ENCODE measurements at regions not wholly inside any gene's neighbourhood (a gene's known extent, or its start where the extent isn't known, plus 50 kb on each side); places are given as distances from the start of the nearest gene placed in this dataset.

DNA sequence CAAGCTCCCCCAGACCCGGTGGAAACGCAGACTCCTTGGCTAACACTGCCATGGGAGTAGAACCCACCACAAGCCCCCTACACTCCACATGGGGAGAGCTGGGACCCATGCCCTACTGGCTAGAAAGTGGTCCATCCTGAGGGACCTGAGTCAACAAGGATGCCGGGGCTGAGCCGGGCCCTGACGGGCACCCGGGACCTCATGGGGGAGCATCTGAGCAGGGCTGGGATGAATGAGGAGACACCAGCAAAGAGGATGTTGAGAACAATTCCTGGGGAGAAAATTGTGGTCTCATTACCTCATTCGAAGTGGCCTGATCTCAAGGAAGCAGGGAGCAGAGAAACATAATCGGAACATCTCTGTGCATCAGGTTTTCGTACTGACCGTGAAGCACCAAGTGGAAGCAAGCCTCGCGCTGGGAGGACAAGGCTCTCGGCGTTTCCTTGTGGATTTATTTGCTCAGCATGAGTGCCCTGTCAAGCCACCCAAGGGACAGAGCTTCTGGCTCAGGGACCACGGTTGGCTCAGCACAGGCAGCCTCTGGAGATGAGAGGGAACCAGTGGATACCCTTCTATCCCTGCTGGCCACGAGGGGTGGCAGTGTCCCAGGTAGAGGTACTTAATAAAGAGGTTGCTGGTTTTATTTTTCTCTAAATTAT is 132.2 kb upstream of the FAM20C start:
- TF ChIP-seq, protein P1, sequence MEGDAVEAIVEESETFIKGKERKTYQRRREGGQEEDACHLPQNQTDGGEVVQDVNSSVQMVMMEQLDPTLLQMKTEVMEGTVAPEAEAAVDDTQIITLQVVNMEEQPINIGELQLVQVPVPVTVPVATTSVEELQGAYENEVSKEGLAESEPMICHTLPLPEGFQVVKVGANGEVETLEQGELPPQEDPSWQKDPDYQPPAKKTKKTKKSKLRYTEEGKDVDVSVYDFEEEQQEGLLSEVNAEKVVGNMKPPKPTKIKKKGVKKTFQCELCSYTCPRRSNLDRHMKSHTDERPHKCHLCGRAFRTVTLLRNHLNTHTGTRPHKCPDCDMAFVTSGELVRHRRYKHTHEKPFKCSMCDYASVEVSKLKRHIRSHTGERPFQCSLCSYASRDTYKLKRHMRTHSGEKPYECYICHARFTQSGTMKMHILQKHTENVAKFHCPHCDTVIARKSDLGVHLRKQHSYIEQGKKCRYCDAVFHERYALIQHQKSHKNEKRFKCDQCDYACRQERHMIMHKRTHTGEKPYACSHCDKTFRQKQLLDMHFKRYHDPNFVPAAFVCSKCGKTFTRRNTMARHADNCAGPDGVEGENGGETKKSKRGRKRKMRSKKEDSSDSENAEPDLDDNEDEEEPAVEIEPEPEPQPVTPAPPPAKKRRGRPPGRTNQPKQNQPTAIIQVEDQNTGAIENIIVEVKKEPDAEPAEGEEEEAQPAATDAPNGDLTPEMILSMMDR (IDR thresholded peaks at IDR 0.05; ENCODE audit: low read depth, low read length) = no peak
- TF ChIP-seq MYC (IDR thresholded peaks at IDR 0.05; ENCODE audit: low read depth, low read length) (no peak), POLR2A (IDR thresholded peaks at IDR 0.05; ENCODE audit: extremely low read depth, insufficient read length) (no peak)
- TF ChIP-seq, protein P2, sequence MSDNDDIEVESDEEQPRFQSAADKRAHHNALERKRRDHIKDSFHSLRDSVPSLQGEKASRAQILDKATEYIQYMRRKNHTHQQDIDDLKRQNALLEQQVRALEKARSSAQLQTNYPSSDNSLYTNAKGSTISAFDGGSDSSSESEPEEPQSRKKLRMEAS (IDR thresholded peaks at IDR 0.05; ENCODE audit: low read depth, low read length) = no peak
- no peak overlapping the region for H3K4me3 ChIP-seq (ENCODE audit: low read depth, low read length)
- no peak for DNase-seq (ENCODE audit: low read depth)

DNA sequence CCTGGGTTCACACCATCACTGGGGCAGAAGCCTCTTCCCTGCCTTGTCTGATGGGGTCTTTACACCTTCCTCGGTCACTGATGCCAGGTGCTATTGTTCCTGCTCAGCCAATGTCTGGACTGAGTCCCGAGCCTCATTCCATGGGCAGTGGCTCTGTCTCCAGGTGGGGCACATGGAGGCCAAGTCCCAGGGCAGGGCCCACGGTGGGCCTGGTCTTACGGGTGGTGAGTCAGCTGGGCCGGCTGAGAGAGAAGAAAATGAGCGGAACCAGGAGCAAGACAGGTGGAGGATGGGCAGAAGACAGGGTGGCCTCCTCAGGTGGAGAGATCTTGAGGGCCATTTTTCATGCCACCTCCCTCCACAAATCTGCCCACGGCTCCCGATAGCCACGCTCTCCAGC is 131.7 kb upstream of the FAM20C start:
- no peak for DNase-seq (ENCODE audit: low read depth)
- no peak overlapping the region for H3K4me3 ChIP-seq (ENCODE audit: low read depth, low read length)
- TF ChIP-seq, protein P1 (IDR thresholded peaks at IDR 0.05; ENCODE audit: low read depth, low read length) = no peak
- TF ChIP-seq, protein P2 (IDR thresholded peaks at IDR 0.05; ENCODE audit: low read depth, low read length) = no peak
- TF ChIP-seq POLR2A (IDR thresholded peaks at IDR 0.05; ENCODE audit: extremely low read depth, insufficient read length) = no peak
- TF ChIP-seq MYC (IDR thresholded peaks at IDR 0.05; ENCODE audit: low read depth, low read length) = no peak

DNA sequence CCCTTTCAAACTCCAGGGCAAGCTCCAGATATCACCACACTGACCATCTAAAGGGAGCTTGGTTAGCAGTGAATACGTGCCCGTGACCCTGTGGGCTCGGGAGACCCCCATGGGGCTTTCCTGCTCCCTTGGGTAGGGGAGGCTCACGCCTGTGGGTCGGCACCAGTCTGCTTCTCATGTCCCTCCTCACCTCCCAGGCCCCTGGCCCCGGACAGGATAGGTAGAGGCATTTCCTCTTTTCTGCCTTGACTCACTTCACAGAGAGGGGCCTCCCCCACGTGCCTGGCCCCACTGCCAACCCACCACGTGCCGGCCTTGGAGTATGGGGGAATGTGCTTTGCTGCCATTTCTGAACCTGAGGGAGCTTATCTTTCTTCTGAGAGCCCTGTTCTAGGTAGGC is 131.3 kb upstream of the FAM20C start:
- TF ChIP-seq MYC (IDR thresholded peaks at IDR 0.05; ENCODE audit: low read depth, low read length) (peak; percentile 88), POLR2A (IDR thresholded peaks at IDR 0.05; ENCODE audit: extremely low read depth, insufficient read length) (no peak)
- TF ChIP-seq, protein P1 (IDR thresholded peaks at IDR 0.05; ENCODE audit: low read depth, low read length) = no peak
- TF ChIP-seq, protein P2 (IDR thresholded peaks at IDR 0.05; ENCODE audit: low read depth, low read length) = peak; percentile 96
- DNase-seq (ENCODE audit: low read depth) = peak; percentile 77
- H3K4me3 ChIP-seq (ENCODE audit: low read depth, low read length) = no peak overlapping the region

DNA sequence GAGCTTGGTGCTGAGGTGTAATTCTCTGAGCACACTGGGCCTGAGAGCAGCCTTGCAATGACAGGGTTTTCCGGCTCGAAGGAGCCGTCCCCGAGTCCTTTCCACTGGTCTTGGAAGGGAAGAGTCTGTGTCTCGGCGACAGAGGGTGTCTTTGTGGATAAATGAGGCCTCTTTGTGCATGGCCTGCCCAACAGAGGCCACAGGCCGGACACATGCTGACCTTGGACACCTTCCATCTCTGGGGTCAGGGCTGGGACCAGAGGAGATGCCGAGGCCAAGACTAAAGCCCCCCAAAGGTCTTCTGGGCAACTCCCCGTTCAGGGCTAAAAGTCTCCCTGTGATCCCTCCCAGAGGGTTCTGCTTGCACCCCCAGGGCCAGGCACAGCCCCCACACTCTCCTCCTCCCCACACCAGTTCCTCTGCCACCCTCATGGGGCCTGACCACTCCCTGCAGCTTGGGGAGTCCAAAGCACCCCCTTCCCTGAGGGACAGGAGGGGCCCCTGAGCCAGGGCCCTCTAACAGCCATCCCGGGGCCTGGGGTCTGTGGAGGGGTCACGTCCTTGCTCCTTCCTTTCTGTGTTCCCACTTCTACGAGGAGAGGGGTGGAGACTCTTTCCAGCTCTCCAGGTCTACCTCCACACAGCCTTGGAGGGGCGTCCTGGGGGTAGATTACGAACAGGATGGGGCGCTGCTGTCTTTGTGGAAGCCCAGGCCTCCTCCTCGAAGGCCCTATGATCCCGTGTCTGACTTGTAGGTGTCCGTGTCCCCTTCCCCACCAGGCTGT is 130.6 kb upstream of the FAM20C start:
- no peak for TF ChIP-seq MYC (IDR thresholded peaks at IDR 0.05; ENCODE audit: low read depth, low read length)
- H3K4me3 ChIP-seq (ENCODE audit: low read depth, low read length) = no peak overlapping the region
- no peak for DNase-seq (ENCODE audit: low read depth)

DNA sequence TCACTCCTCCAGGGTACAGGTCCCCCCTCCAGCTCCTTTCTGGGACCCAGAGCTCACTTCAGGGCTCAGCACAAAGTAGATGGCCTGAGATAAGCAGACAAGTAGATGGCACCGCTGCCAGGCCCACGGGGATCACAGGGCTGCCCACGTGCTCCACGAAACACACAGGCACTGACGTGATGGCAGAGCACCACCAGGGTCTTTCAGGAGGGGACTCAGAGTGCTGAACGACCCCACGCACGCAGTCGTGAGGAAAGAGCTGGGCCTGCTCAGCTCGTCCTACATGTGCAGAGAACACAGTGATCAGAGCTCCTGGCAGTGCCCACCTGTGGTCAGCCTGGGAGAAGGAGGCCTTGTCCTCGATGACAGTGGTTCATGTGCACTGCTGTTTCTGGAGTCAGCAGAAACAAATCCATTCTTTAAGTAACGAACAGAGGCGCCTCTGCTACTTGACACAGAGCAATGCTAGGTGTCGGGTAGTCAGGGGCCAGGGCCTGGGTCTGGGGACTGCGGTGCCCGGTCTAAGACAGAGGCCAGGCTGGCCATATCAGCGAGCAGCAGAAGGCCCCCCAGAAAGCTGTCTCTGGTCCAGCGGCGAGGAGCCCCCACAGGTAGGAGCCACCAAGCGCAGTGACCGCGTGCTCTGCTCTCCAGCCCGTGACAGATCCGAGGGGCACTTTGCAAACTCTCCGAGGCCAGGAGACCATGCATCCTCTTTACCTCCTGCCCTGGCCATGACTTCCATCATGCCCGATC is 129.8 kb upstream of the FAM20C start:
- DNase-seq (ENCODE audit: low read depth) = no peak
- no peak overlapping the region for H3K4me3 ChIP-seq (ENCODE audit: low read depth, low read length)
- TF ChIP-seq POLR2A (IDR thresholded peaks at IDR 0.05; ENCODE audit: extremely low read depth, insufficient read length) (no peak), MYC (IDR thresholded peaks at IDR 0.05; ENCODE audit: low read depth, low read length) (no peak)
- TF ChIP-seq, protein P1 (IDR thresholded peaks at IDR 0.05; ENCODE audit: low read depth, low read length) = no peak
- TF ChIP-seq, protein P2 (IDR thresholded peaks at IDR 0.05; ENCODE audit: low read depth, low read length) = no peak

DNA sequence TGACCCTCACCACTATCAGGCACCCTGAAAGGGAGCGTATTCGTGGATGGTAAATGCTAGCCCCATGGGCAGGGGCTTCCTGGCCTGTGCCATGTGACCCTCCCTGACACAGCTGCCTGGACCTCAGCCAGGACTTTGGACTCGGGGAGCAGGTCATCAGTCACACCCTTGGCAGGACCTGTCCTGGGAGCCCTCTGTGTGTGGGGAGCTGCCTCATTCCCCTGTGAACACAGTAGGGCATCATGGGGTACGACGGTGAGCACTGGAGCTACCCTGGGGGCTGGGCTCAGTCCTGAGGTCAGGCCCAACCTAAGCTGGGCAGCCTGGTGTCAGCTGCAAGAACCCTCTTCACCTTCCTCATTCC is 129.3 kb upstream of the FAM20C start:
- no peak overlapping the region for H3K4me3 ChIP-seq (ENCODE audit: low read depth, low read length)
- no peak for DNase-seq (ENCODE audit: low read depth)
- TF ChIP-seq, protein P1 (IDR thresholded peaks at IDR 0.05; ENCODE audit: low read depth, low read length) = no peak

Measured in NB4 (cell line).